ENCODE measurements at regions not wholly inside any gene's neighbourhood (a gene's known extent, or its start where the extent isn't known, plus 50 kb on each side); places are given as distances from the start of the nearest gene placed in this dataset.

DNA sequence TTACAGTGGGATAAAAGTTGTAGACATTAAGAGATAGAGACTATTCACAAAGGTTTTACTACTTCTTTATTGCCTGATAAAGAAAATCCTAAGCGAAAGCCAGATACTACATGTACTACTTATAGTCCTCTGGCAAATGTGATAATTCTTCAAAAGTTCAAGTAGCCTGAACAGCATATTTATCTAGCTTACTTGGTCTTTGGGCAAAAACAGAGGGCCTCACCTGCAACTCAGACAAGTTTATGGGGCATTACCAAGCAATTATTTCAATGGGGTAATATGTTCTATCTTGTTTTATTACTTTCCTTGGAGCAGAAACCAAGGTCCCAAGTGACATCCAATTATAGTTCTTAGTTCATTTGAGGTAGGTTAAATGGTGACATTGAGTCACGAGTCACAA, 390.1 kb upstream of the ARHGEF26 start:
- H3K36me3 ChIP-seq: no peaks in the 10 kb centered on the region
- H3K9me3 ChIP-seq: no peaks in the 10 kb centered on the region
- intact Hi-C loops (cut with DNase I): no loop called here
- no peak overlapping the region for H3K4me3 ChIP-seq
- H3K27ac ChIP-seq (replicated peaks in 1 of 4): no peak overlapping the region
- TF ChIP-seq, protein P1, sequence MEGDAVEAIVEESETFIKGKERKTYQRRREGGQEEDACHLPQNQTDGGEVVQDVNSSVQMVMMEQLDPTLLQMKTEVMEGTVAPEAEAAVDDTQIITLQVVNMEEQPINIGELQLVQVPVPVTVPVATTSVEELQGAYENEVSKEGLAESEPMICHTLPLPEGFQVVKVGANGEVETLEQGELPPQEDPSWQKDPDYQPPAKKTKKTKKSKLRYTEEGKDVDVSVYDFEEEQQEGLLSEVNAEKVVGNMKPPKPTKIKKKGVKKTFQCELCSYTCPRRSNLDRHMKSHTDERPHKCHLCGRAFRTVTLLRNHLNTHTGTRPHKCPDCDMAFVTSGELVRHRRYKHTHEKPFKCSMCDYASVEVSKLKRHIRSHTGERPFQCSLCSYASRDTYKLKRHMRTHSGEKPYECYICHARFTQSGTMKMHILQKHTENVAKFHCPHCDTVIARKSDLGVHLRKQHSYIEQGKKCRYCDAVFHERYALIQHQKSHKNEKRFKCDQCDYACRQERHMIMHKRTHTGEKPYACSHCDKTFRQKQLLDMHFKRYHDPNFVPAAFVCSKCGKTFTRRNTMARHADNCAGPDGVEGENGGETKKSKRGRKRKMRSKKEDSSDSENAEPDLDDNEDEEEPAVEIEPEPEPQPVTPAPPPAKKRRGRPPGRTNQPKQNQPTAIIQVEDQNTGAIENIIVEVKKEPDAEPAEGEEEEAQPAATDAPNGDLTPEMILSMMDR (IDR thresholded peaks at IDR 0.05): no peak
- TF ChIP-seq POLR2A (IDR thresholded peaks at IDR 0.05; ENCODE audit: low read depth): no peak
- no peak for TF ChIP-seq POLR2AphosphoS5 (IDR thresholded peaks at IDR 0.05)
- TF ChIP-seq EP300 (IDR thresholded peaks at IDR 0.05): no peak
- H3K4me1 ChIP-seq: peaks cover 0 to 37% (median 18%) of the 10 kb centered on the region in 4 donors
- H3K27me3 ChIP-seq: no peaks in the 10 kb centered on the region
- WGBS: 91% methylated on average over 2 of the region's 2 CpGs
- DNase-seq (ENCODE audit: extremely low spot score): no peak

DNA sequence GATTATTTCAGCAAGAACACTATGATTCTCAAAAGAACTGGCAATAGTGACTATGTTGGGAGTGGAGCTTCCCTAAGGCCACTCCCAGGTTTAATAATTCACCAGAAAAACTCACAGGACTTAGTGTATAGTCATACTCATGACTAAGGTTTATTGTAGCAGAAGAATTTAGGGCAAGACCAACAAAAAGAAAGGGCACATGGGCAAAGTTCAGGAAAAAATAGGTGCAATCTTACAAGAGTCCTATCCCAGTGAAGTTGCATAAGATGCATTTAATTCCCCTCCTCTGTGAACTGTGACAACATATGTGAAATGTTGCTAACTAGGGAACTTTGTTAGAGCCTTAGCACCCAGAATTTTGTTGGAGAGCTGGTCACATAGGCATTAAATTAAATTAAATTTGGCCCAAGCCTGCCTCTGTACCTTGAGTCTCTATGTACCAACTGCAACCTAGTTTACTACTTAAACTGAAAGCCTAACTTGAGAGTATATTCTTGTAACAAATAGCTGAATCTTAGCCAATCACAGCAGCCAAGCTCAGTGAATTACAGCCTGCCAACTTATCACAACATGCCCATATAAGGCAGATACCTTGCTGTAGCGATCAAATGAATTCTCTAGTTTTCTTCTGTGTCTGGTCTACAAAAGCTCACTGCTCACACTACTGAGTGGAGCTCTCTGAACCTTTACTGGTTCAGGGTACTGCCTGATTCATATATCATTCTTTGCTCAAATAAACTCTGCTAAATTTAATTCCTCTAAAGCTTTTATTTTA, 386.2 kb upstream of the ARHGEF26 start:
- WGBS: 53% methylated on average over 1 of the region's 1 CpG
- H3K27ac ChIP-seq (replicated peaks in 1 of 4): peak overlapping the region; percentile 51 to 76 (median 63)

DNA sequence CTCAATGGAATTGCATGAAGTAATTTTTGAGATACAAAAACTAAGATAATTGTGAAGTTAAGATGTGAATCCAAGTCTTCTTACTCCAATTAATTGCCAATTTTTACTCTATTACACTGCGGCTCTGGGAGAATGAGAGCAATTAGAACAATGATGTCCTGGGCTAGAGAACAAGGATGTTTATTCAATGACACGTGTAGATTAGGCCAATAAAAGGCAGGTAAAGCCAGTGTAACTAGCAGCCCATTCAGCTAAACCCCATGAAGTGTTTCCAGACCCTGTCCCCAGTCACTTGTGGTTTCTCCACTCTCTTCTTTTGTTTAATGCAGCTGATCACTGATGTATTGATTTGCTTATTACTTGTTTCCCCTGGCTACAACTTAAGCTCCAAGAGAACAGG, 381.1 kb upstream of the ARHGEF26 start:
- intact Hi-C loops (cut with DNase I): no loop called here
- TF ChIP-seq POLR2AphosphoS5 (IDR thresholded peaks at IDR 0.05) (no peak), EP300 (IDR thresholded peaks at IDR 0.05) (no peak), POLR2A (IDR thresholded peaks at IDR 0.05; ENCODE audit: low read depth) (no peak)
- TF ChIP-seq, protein P1 (IDR thresholded peaks at IDR 0.05): no peak
- Histone ChIP-seq H3K4me3 (no peak overlapping the region), H3K4me1 (peaks cover 0 to 16% (median 7%) of the 10 kb centered on the region in 4 donors), H3K36me3 (no peaks in the 10 kb centered on the region), H3K27ac (replicated peaks in 1 of 4) (no peak overlapping the region), H3K27me3 (no peaks in the 10 kb centered on the region), H3K9me3 (no peaks in the 10 kb centered on the region)
- DNase-seq (ENCODE audit: extremely low spot score): no peak
- WGBS: 63% methylated on average over 2 of the region's 2 CpGs

More for the DNA sequence above, 386.2 kb upstream of the ARHGEF26 start:
- no peak overlapping the region for H3K4me3 ChIP-seq
- H3K9me3 ChIP-seq: no peaks in the 10 kb centered on the region
- intact Hi-C loops (cut with DNase I): no loop called here
- no peaks in the 10 kb centered on the region for H3K27me3 ChIP-seq
- no peaks in the 10 kb centered on the region for H3K36me3 ChIP-seq
- TF ChIP-seq EP300 (IDR thresholded peaks at IDR 0.05) (no peak), POLR2A (IDR thresholded peaks at IDR 0.05; ENCODE audit: low read depth) (no peak), POLR2AphosphoS5 (IDR thresholded peaks at IDR 0.05) (no peak)
- TF ChIP-seq, protein P1 (IDR thresholded peaks at IDR 0.05): no peak
- H3K4me1 ChIP-seq: peaks cover 0 to 43% (median 19%) of the 10 kb centered on the region in 4 donors
- DNase-seq (ENCODE audit: extremely low spot score): no peak

DNA sequence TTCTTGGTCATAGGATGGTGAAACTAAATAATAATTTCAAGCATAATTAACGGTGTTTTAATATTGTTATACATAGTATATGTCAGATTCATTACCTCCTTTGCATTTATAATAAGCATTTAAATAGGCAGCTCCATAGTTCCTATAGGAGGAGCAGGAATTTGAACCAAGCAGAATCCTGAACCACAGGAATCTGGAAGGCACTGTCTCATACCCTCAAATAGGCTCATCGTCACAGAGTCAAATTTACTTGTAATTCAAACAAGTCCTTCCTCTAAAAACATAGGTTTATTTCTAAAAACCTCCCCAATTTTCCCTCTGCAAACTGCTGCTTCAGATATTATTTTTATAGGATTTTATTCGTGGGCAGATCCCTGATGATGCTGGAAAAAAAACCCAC, 376.3 kb upstream of the ARHGEF26 start:
- no peak for DNase-seq (ENCODE audit: extremely low spot score)
- peaks cover 0 to 19% (median 17%) of the 10 kb centered on the region in 4 donors for H3K4me1 ChIP-seq
- TF ChIP-seq EP300 (IDR thresholded peaks at IDR 0.05) (no peak), POLR2A (IDR thresholded peaks at IDR 0.05; ENCODE audit: low read depth) (no peak), POLR2AphosphoS5 (IDR thresholded peaks at IDR 0.05) (no peak)
- TF ChIP-seq, protein P1 (IDR thresholded peaks at IDR 0.05): no peak
- no peak overlapping the region for H3K27ac ChIP-seq (replicated peaks in 1 of 4)
- no peaks in the 10 kb centered on the region for H3K9me3 ChIP-seq
- H3K36me3 ChIP-seq: no peaks in the 10 kb centered on the region
- intact Hi-C loops (cut with DNase I): no loop called here
- no peaks in the 10 kb centered on the region for H3K27me3 ChIP-seq
- 73% methylated on average over 3 of the region's 3 CpGs for WGBS
- H3K4me3 ChIP-seq: no peak overlapping the region

Data from esophagus muscularis mucosa (tissue), 4 donors.